ENCODE measurements at regions not wholly inside any gene's neighbourhood (a gene's known extent, or its start where the extent isn't known, plus 50 kb on each side); places are given as distances from the start of the nearest gene placed in this dataset.

DNA sequence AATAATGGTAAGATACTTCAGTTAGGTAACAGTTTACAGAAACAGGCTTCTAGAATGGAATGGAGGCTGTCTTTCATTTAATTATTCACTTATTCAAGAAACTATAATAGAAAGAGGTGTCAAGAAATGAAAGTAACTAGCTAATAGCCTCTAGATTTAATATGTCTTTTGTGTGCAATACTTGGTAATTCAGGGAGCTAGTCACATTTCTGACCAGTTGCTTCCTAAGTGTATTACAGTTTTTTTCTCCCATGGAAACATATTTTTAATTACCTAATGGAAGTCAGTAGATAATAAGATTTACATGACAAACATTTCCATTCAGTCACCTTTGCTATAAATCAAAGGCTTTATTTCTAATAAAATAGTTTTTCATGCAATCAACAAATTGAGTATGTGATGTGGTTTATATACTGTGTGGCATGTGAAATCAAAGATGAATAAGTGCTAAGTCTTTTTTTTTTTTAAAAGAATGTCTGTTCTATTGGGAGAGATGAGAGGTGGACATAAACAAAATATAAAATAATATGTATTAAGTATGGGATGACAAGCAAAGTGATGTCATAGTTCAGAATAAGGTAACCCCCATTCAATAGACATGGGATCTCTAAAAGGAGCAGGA, 985.7 kb downstream of the SQOR start:
- Histone ChIP-seq H3K4me1 (ENCODE audit: control insufficient read depth, insufficient read depth, low read length) (no peaks in the 10 kb centered on the region), H3K9ac (ENCODE audit: control insufficient read depth, insufficient read depth, low read length) (no peak overlapping the region), H2AFZ (ENCODE audit: control insufficient read depth, low read depth, low read length) (no peak overlapping the region), H3K4me3 (no peak overlapping the region), H3K4me2 (ENCODE audit: control insufficient read depth, insufficient read depth) (no peak overlapping the region), H3K9me3 (replicated peaks; ENCODE audit: control insufficient read depth, insufficient read depth, low read length) (no peaks in the 10 kb centered on the region), H3K27ac (ENCODE audit: control insufficient read depth, insufficient read depth) (no peak overlapping the region), H4K20me1 (ENCODE audit: control insufficient read depth, insufficient read depth) (no peaks in the 10 kb centered on the region), H3K27me3 (replicated peaks in 1 of 2; ENCODE audit: control insufficient read depth in 2 of 2, insufficient read depth in 2 of 2, low read length in 1 of 2) (no peaks in the 10 kb centered on the region), H3K79me2 (ENCODE audit: control insufficient read depth, insufficient read depth, low read length) (no peaks in the 10 kb centered on the region), H3K36me3 (ENCODE audit: control insufficient read depth in 2 of 2, insufficient read depth in 2 of 2, low read length in 1 of 2) (no peaks in the 10 kb centered on the region)
- SMC1A ChIA-PET (ENCODE audit: uncharacterized antibody, unreplicated experiment), result no interaction called here
- DNase-seq (ENCODE audit: low read depth, low spot score) (no peak), FAIRE-seq (no peak), ATAC-seq (no peak)
- RAD21 ChIA-PET (ENCODE audit: unreplicated experiment), result no interaction called here
- CTCF ChIA-PET, result no interaction called here
- no TSS peak for BruUV-seq (replicated peaks)
- intact Hi-C loops (cut with micrococcal nuclease; ENCODE audit: unreplicated experiment), result no loop called here
- POLR2A ChIA-PET, result no interaction called here
- in situ Hi-C loops (cut with MboI), result no loop called here
- no peak for TF ChIP-seq SIN3A (IDR thresholded peaks at IDR 0.05; ENCODE audit: low read depth, low read length)
- TF ChIP-seq, protein P1, sequence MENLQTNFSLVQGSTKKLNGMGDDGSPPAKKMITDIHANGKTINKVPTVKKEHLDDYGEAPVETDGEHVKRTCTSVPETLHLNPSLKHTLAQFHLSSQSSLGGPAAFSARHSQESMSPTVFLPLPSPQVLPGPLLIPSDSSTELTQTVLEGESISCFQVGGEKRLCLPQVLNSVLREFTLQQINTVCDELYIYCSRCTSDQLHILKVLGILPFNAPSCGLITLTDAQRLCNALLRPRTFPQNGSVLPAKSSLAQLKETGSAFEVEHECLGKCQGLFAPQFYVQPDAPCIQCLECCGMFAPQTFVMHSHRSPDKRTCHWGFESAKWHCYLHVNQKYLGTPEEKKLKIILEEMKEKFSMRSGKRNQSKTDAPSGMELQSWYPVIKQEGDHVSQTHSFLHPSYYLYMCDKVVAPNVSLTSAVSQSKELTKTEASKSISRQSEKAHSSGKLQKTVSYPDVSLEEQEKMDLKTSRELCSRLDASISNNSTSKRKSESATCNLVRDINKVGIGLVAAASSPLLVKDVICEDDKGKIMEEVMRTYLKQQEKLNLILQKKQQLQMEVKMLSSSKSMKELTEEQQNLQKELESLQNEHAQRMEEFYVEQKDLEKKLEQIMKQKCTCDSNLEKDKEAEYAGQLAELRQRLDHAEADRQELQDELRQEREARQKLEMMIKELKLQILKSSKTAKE (IDR thresholded peaks at IDR 0.05; ENCODE audit: low read depth, poor library complexity, severe bottlenecking), result no peak
- no peak for TF ChIP-seq ZNF24 (IDR thresholded peaks at IDR 0.05)
- TF ChIP-seq, protein P2, sequence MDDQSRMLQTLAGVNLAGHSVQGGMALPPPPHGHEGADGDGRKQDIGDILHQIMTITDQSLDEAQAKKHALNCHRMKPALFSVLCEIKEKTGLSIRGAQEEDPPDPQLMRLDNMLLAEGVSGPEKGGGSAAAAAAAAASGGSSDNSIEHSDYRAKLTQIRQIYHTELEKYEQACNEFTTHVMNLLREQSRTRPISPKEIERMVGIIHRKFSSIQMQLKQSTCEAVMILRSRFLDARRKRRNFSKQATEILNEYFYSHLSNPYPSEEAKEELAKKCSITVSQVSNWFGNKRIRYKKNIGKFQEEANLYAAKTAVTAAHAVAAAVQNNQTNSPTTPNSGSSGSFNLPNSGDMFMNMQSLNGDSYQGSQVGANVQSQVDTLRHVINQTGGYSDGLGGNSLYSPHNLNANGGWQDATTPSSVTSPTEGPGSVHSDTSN (IDR thresholded peaks at IDR 0.05; ENCODE audit: insufficient replicate concordance, low read depth, low read length), result no peak
- no peak for TF ChIP-seq RELA (IDR thresholded peaks at IDR 0.05; ENCODE audit: borderline replicate concordance, partially characterized antibody)
- TF ChIP-seq BCLAF1 (IDR thresholded peaks at IDR 0.05), result no peak
- TF ChIP-seq RUNX3 (IDR thresholded peaks at IDR 0.05; ENCODE audit: low read length), result no peak
- TF ChIP-seq REST (IDR thresholded peaks at IDR 0.05; ENCODE audit: low read depth, low read length), result no peak
- TF ChIP-seq RAD21 (IDR thresholded peaks at IDR 0.05; ENCODE audit: insufficient read depth, low read depth, low read length), result no peak
- TF ChIP-seq ZBTB11 (CRISPR knock-in tag; IDR thresholded peaks at IDR 0.05), result no peak

All from GM12878 (cell line).